HT-29 (cell line): ENCODE measurements at regions not wholly inside any gene's neighbourhood (a gene's known extent, or its start where the extent isn't known, plus 50 kb on each side); places are given as distances from the start of the nearest gene placed in this dataset.

Source experiments
- DNase-seq: peaks from one replicate; pipeline ENCODE4 v3.0.0-alpha.2; 2015; ENCODE audit warnings: low spot score

GRCh38 chr11:95486979-95487378 is 256.0 kb upstream of the SESN3 start:
- DNase-seq = no peak

GRCh38 chr11:95486466-95486865 is 255.5 kb upstream of the SESN3 start:
- DNase-seq = no peak

GRCh38 chr11:95485115-95485900 is 254.3 kb upstream of the SESN3 start:
- no peak for DNase-seq

GRCh38 chr11:95483339-95483738 is 252.3 kb upstream of the SESN3 start:
- no peak for DNase-seq

GRCh38 chr11:95478003-95478402 is 247.0 kb upstream of the SESN3 start:
- no peak for DNase-seq

- DNase-seq = no peak
Observed at GRCh38 chr11:95469258-95469657, 238.3 kb upstream of the SESN3 start.

- DNase-seq = no peak
Observed at GRCh38 chr11:95466416-95466815, 235.4 kb upstream of the SESN3 start.

- DNase-seq = no peak
Observed at GRCh38 chr11:95465887-95466286, 234.9 kb upstream of the SESN3 start.

GRCh38 chr11:95461858-95462257 is 230.9 kb upstream of the SESN3 start:
- no peak for DNase-seq

GRCh38 chr11:95461348-95461747 is 230.3 kb upstream of the SESN3 start:
- DNase-seq = no peak

- DNase-seq = no peak
Observed at GRCh38 chr11:95459291-95460042, 228.5 kb upstream of the SESN3 start.

- no peak for DNase-seq
Observed at GRCh38 chr11:95456714-95457491, 225.9 kb upstream of the SESN3 start.

GRCh38 chr11:95455228-95455970 is 224.4 kb upstream of the SESN3 start:
- no peak for DNase-seq

GRCh38 chr11:95453616-95454171 is 222.7 kb upstream of the SESN3 start:
- DNase-seq = no peak

GRCh38 chr11:95451682-95452081 is 220.7 kb upstream of the SESN3 start:
- no peak for DNase-seq

- no peak for DNase-seq
Observed at GRCh38 chr11:95451261-95451660, 220.3 kb upstream of the SESN3 start.

GRCh38 chr11:95450547-95451123 is 219.6 kb upstream of the SESN3 start:
- no peak for DNase-seq

GRCh38 chr11:95445746-95446333 is 214.8 kb upstream of the SESN3 start:
- no peak for DNase-seq

GRCh38 chr11:95444309-95445241 is 213.6 kb upstream of the SESN3 start:
- no peak for DNase-seq
